Panc1 (cell line): ENCODE measurements at regions not wholly inside any gene's neighbourhood (a gene's known extent, or its start where the extent isn't known, plus 50 kb on each side); places are given as distances from the start of the nearest gene placed in this dataset.
"Not testable (repeated sequence)": the region's sequence is repeated elsewhere in the genome, so short reads cannot be mapped to it uniquely, and the experiment has no call there.

ENCODE experiments used
- ATAC-seq: fragments of 200-7000 bp; cut with Tn5 transposase; 2 replicates; pipeline ENCODE4 v1.9.1; 2020; ENCODE audit warnings: mild to moderate bottlenecking, moderate library complexity
- BruUV-seq: library from RNA; stranded (reverse); fragments of 400-500 nt; replicated peaks from 2 replicates; lab custom pipeline; 2021; lab: Mats Ljungman, UMichigan
- CTCF ChIA-PET: fragments of 300-600 bp; sonication (Branson Sonifier 250); formaldehyde crosslinking; loops from one replicate; lab custom pipeline; 2022; ENCODE audit warnings: antibody characterized with exemption; lab: Charles Lee
- POLR2A ChIA-PET: fragments of 300-600 bp; sonication (Branson Sonifier 250); formaldehyde crosslinking; loops from one replicate; lab custom pipeline; 2022; ENCODE audit warnings: antibody characterized with exemption; lab: Charles Lee
- DNase-seq: peaks from one replicate; pipeline ENCODE4 v3.0.0-alpha.2; 2010; ENCODE audit warnings: low read depth, low spot score
- H3K27ac ChIP-seq: 2 replicates; pipeline ENCODE4 v1.5.1; 2011; ENCODE audit warnings: mild to moderate bottlenecking, low read length, inconsistent platforms
- H3K27me3 ChIP-seq: fragments of 200-500 bp; sonication (Bioruptor generic); 2 replicates; pipeline ENCODE4 v1.6.0; 2014; ENCODE audit warnings: low read length, inconsistent platforms; ENCODE audit not compliant: control insufficient read depth, insufficient read depth
- H3K36me3 ChIP-seq: fragments of 200-500 bp; sonication (Bioruptor generic); 2 replicates; pipeline ENCODE4 v1.5.1; 2014; ENCODE audit warnings: inconsistent platforms, mild to moderate bottlenecking, low read length, moderate library complexity; ENCODE audit not compliant: control insufficient read depth, insufficient read depth
- H3K4me1 ChIP-seq: 2 replicates; pipeline ENCODE4 v1.5.1; 2011; ENCODE audit warnings: inconsistent platforms, mild to moderate bottlenecking, low read length, moderate library complexity; ENCODE audit not compliant: control insufficient read depth, insufficient read depth
- H3K4me3 ChIP-seq, 2 experiments: 2 replicates each; pipeline ENCODE4 v1.5.1; 2011 to 2012; ENCODE audit warnings: low read depth in 2 of 2, low read length in 2 of 2, mild to moderate bottlenecking in 2 of 2, inconsistent platforms in 1 of 2, moderate library complexity in 1 of 2
- H3K9me3 ChIP-seq: fragments of 200-500 bp; sonication (Bioruptor generic); 2 replicates; pipeline ENCODE4 v1.5.1; 2014; ENCODE audit warnings: low read depth, mild to moderate bottlenecking, inconsistent platforms, low read length, moderate library complexity; ENCODE audit not compliant: control insufficient read depth, insufficient read depth
- POLR2AphosphoS5 ChIP-seq: IDR thresholded peaks from 2 replicates; pipeline ENCODE4 v1.6.1; 2012; ENCODE audit warnings: mild to moderate bottlenecking, low read depth, low read length, moderate library complexity
- REST ChIP-seq, 2 experiments: IDR thresholded peaks; 2 replicates each; pipeline ENCODE4 v1.6.1; 2011 to 2012; ENCODE audit warnings: low read depth in 2 of 2, control low read depth in 1 of 2, low read length in 1 of 2, mild to moderate bottlenecking in 1 of 2, moderate library complexity in 1 of 2; ENCODE audit not compliant: insufficient read depth in 1 of 2
- SIN3A ChIP-seq: IDR thresholded peaks from 2 replicates; pipeline ENCODE4 v1.6.1; 2012; ENCODE audit warnings: low read depth, mild to moderate bottlenecking, low read length, moderate library complexity, borderline replicate concordance; ENCODE audit not compliant: insufficient read depth
- TCF7L2 ChIP-seq: IDR thresholded peaks from 2 replicates; pipeline ENCODE4 v1.6.1; 2011; ENCODE audit warnings: mild to moderate bottlenecking, low read depth, low read length, inconsistent platforms
- in situ Hi-C: cut with HindIII; loops from 2 replicates; pipeline ENCODE4 v1.10.0; 2016; ENCODE audit warnings: low sequenced_read_pairs, low pct_unique_long_range_greater_than_20kb
- intact Hi-C: fragments of 100-400 bp; cut with micrococcal nuclease; formaldehyde crosslinking; loops from one replicate; pipeline ENCODE4 v1.10.0; 2022; ENCODE audit not compliant: unreplicated experiment

DNA sequence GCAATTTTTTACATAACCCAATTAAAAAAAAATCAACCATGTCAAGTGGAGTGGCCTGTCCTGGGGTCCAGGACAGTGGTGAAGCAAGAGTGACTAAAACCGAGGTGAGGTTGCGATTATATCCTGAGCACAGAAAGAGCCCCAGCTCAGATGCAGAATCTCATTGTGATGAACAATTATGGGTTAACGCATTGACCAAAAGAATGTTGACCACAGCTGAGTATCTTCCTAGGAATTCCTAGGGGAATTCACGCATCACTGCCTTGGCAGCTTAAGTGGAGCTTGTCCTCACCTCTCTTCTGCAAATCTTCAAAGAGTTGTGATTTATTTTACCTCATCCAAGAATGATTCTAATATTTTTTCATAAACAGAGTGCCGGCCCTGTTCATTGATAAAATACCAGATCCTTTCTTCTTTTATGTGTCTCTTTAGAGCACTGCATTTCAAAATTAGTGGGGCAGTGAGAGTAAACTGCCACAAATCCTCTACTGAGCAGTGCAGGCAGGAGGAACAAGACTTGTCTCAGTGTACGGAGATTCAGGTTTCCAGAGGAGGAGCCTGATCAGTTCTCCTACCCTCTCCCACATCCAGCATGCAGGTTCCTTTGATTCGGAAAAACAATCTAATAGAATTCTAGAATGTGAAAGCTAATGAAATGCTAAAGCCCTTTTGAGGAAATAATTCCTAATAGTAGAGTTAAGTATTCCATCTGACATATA lies 60.1 kb upstream of the ZNF184 start:
- DNase-seq = peak; percentile 59
- POLR2A ChIA-PET = no interaction called here

GRCh38 chr6:27531772-27532459 lies 59.0 kb upstream of the ZNF184 start:
- H3K36me3 ChIP-seq = no peaks in the 10 kb centered on the region
- in situ Hi-C loops (no loop called here), intact Hi-C loops (no loop called here)
- H3K4me3 ChIP-seq = peak overlapping the region; percentile 39 to 45
- POLR2A ChIA-PET = no interaction called here
- no TSS peak for BruUV-seq
- ATAC-seq (peak; percentile 95), DNase-seq (peak; percentile 90)
- CTCF ChIA-PET = interaction anchor here (1.2 kb wide), 1 partner anchor 78 kb away, joined by 3 read pairs; no protein-coding TSS in a partner anchor
- peaks cover 21% of the 10 kb centered on the region for H3K4me1 ChIP-seq
- H3K9me3 ChIP-seq = no peaks in the 10 kb centered on the region
- no peak overlapping the region for H3K27ac ChIP-seq
- no peak for TF ChIP-seq REST (IDR thresholded peaks at IDR 0.05; ENCODE audit: insufficient read depth in 1 of 2, low read depth in 2 of 2, low read length in 1 of 2)
- peak; percentile 38; the same call in 1 of the 2 replicates for TF ChIP-seq POLR2AphosphoS5
- H3K27me3 ChIP-seq = no peaks in the 10 kb centered on the region

More for the DNA sequence above, 60.1 kb upstream of the ZNF184 start:
- 0 out of 2 replicates have a peak, but pooled peaks have one; percentile 37 for TF ChIP-seq TCF7L2
- TF ChIP-seq SIN3A = no peak
- H3K27ac ChIP-seq = no peak overlapping the region; the same call in 1 of the 2 replicates
- in situ Hi-C loops = no loop called here
- ATAC-seq = peak; percentile 77
- H3K36me3 ChIP-seq = no peaks in the 10 kb centered on the region
- H3K4me3 ChIP-seq = peak overlapping the region in 1 of 2 experiments; percentile 17; a peak in 3 of 4 replicates
- CTCF ChIA-PET = interaction anchor here (1.2 kb wide), 1 partner anchor 77 kb away, joined by 3 read pairs; no protein-coding TSS in a partner anchor
- H3K4me1 ChIP-seq = peaks cover 17% of the 10 kb centered on the region
- H3K9me3 ChIP-seq = no peaks in the 10 kb centered on the region
- intact Hi-C loops = no loop called here
- BruUV-seq = no TSS peak
- no peaks in the 10 kb centered on the region for H3K27me3 ChIP-seq

DNA sequence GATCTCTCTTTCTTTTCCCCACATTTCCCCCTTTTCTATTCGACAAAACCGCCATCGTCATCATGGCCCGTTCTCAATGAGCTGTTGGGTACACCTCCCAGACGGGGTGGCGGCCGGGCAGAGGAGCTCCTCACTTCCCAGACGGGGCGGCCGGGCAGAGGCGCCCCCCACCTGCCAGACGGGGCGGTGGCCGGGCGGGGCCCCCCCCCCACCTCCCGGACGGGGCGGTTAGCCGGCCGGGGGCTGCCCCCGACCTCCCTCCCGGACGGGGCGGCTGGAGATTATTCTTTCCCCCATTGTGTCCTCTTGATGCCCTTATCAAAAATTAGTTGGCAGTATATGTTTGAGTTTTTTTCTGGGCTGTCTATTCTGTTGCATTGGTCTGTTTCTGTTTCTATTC lies 56.9 kb upstream of the ZNF184 start:
- H3K27ac ChIP-seq, in situ Hi-C loops, CTCF ChIA-PET, ATAC-seq, H3K9me3 ChIP-seq, BruUV-seq, POLR2A ChIA-PET, H3K27me3 ChIP-seq, H3K36me3 ChIP-seq, intact Hi-C loops, H3K4me3 ChIP-seq, DNase-seq: not testable (repeated sequence)
- H3K4me1 ChIP-seq = peaks cover 21% of the 10 kb centered on the region
